WTC11 (cell line): ENCODE measurements at regions not wholly inside any gene's neighbourhood (a gene's known extent, or its start where the extent isn't known, plus 50 kb on each side); places are given as distances from the start of the nearest gene placed in this dataset.
A peak's percentile ranks its signal among the peaks of the same experiment; 100 is the strongest.

Experiments used
- ATAC-seq: fragments of 200-7000 bp; cut with Tn5 transposase; 2 replicates; pipeline ENCODE4 v1.10.0; 2021; ENCODE audit warnings: mild to moderate bottlenecking, moderate library complexity
- CTCF ChIA-PET: fragments of 300-600 bp; sonication (Branson Sonifier 250); formaldehyde crosslinking; loops from one replicate; lab custom pipeline; 2021; ENCODE audit warnings: antibody characterized with exemption; lab: Charles Lee
- POLR2A ChIA-PET: fragments of 350-600 bp; sonication (Branson Sonifier 250); formaldehyde crosslinking; loops from one replicate; lab custom pipeline; 2021; ENCODE audit warnings: antibody characterized with exemption; lab: Charles Lee
- DNase-seq: peaks from one replicate; pipeline ENCODE4 v3.0.0; 2021; ENCODE audit warnings: low spot score
- H3K27ac Mint-ChIP-seq: 2 replicates; pipeline ENCODE4 v1.8.0; 2021; ENCODE audit warnings: mixed read lengths
- H3K27me3 Mint-ChIP-seq: 2 replicates; pipeline ENCODE4 v1.8.0; 2021; ENCODE audit warnings: low read depth, mild to moderate bottlenecking, moderate library complexity, mixed read lengths
- H3K36me3 Mint-ChIP-seq: 2 replicates; pipeline ENCODE4 v1.8.0; 2021; ENCODE audit warnings: mixed read lengths
- H3K4me1 Mint-ChIP-seq: 2 replicates; pipeline ENCODE4 v1.8.0; 2022; ENCODE audit warnings: mixed read lengths
- H3K4me3 Mint-ChIP-seq: 2 replicates; pipeline ENCODE4 v1.8.0; 2021; ENCODE audit warnings: mild to moderate bottlenecking, moderate library complexity, mixed read lengths
- H3K9me3 Mint-ChIP-seq: 2 replicates; pipeline ENCODE4 v1.8.0; 2021; ENCODE audit warnings: mixed read lengths
- E2F1 ChIP-seq: sonication (generic); formaldehyde crosslinking; IDR thresholded peaks from 2 replicates; pipeline ENCODE4 v1.8.0; 2022; ENCODE audit warnings: mild to moderate bottlenecking, missing genetic modification reagents
- GRHL2 ChIP-seq: fragments of 250-450 bp; sonication (Bioruptor Pico); IDR thresholded peaks from 2 replicates; pipeline ENCODE4 v1.8.0; 2022; ENCODE audit warnings: mild to moderate bottlenecking, moderate library complexity; ENCODE audit not compliant: insufficient replicate concordance, severe bottlenecking
- JUN ChIP-seq: sonication (generic); formaldehyde crosslinking; IDR thresholded peaks from 2 replicates; pipeline ENCODE4 v1.8.0; 2023; ENCODE audit warnings: mild to moderate bottlenecking, missing genetic modification reagents
- KAT7 ChIP-seq: sonication (generic); formaldehyde crosslinking; IDR thresholded peaks from 2 replicates; pipeline ENCODE4 v1.8.1; 2023; ENCODE audit warnings: missing genetic modification reagents, mild to moderate bottlenecking, borderline replicate concordance
- MAX ChIP-seq: sonication (generic); formaldehyde crosslinking; IDR thresholded peaks from 2 replicates; pipeline ENCODE4 v1.8.0; 2022; ENCODE audit warnings: mild to moderate bottlenecking, missing genetic modification reagents
- NFATC4 ChIP-seq: fragments of 250-450 bp; sonication (Bioruptor Pico); IDR thresholded peaks from 2 replicates; pipeline ENCODE4 v1.9.0; 2021; ENCODE audit warnings: mild to moderate bottlenecking
- ZNF232 ChIP-seq: sonication (generic); formaldehyde crosslinking; IDR thresholded peaks from 2 replicates; pipeline ENCODE4 v1.8.0; 2022; ENCODE audit warnings: mild to moderate bottlenecking, missing genetic modification reagents
- ZNF423 ChIP-seq: fragments of 250-450 bp; sonication (Bioruptor Pico); IDR thresholded peaks from 2 replicates; pipeline ENCODE4 v2.1.2; 2022; ENCODE audit warnings: mild to moderate bottlenecking, moderate library complexity
- TF ChIP-seq, protein P1 (sequence below): sonication (generic); formaldehyde crosslinking; IDR thresholded peaks from 2 replicates; pipeline ENCODE4 v1.8.1; 2022; ENCODE audit warnings: mild to moderate bottlenecking, missing genetic modification reagents, moderate library complexity, borderline replicate concordance
- TF ChIP-seq, protein P2 (sequence below): fragments of 250-450 bp; sonication (Bioruptor Pico); IDR thresholded peaks from 2 replicates; pipeline ENCODE4 v1.9.0; 2021; ENCODE audit warnings: mild to moderate bottlenecking
- TF ChIP-seq, protein P3 (sequence below): sonication (generic); formaldehyde crosslinking; conservative IDR thresholded peaks from 2 replicates; pipeline ENCODE4 v1.8.1; 2023; ENCODE audit warnings: mild to moderate bottlenecking, low read depth, missing genetic modification reagents, moderate library complexity

GRCh38 chr11:109112821-109113280 lies 309.1 kb upstream of the C11orf87 start:
- DNase-seq: no peak
- H3K36me3 Mint-ChIP-seq: no peaks in the 10 kb centered on the region
- H3K4me1 Mint-ChIP-seq: peaks cover 19% of the 10 kb centered on the region
- ChIA-PET CTCF (interaction anchor here (0.9 kb wide), 1 partner anchor 584 kb away, joined by 3 read pairs; no protein-coding TSS in a partner anchor), POLR2A (no interaction called here)
- no peaks in the 10 kb centered on the region for H3K9me3 Mint-ChIP-seq
- H3K27me3 Mint-ChIP-seq: no peaks in the 10 kb centered on the region
- TF ChIP-seq, protein P1, sequence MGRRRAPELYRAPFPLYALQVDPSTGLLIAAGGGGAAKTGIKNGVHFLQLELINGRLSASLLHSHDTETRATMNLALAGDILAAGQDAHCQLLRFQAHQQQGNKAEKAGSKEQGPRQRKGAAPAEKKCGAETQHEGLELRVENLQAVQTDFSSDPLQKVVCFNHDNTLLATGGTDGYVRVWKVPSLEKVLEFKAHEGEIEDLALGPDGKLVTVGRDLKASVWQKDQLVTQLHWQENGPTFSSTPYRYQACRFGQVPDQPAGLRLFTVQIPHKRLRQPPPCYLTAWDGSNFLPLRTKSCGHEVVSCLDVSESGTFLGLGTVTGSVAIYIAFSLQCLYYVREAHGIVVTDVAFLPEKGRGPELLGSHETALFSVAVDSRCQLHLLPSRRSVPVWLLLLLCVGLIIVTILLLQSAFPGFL: no peak
- no peak overlapping the region for H3K4me3 Mint-ChIP-seq
- H3K27ac Mint-ChIP-seq: no peak overlapping the region
- ATAC-seq: peak; percentile 70

- no peak overlapping the region for H3K27ac Mint-ChIP-seq
- CTCF ChIA-PET: no interaction called here
- H3K4me3 Mint-ChIP-seq: no peak overlapping the region
- ATAC-seq (peak; percentile 43), DNase-seq (no peak)
- H3K36me3 Mint-ChIP-seq: no peaks in the 10 kb centered on the region
- POLR2A ChIA-PET: no interaction called here
- H3K4me1 Mint-ChIP-seq: peaks cover 30% of the 10 kb centered on the region
- no peak for TF ChIP-seq ZNF232 (CRISPR knock-in tag)
- no peak for TF ChIP-seq JUN (CRISPR knock-in tag)
- TF ChIP-seq, protein P2, sequence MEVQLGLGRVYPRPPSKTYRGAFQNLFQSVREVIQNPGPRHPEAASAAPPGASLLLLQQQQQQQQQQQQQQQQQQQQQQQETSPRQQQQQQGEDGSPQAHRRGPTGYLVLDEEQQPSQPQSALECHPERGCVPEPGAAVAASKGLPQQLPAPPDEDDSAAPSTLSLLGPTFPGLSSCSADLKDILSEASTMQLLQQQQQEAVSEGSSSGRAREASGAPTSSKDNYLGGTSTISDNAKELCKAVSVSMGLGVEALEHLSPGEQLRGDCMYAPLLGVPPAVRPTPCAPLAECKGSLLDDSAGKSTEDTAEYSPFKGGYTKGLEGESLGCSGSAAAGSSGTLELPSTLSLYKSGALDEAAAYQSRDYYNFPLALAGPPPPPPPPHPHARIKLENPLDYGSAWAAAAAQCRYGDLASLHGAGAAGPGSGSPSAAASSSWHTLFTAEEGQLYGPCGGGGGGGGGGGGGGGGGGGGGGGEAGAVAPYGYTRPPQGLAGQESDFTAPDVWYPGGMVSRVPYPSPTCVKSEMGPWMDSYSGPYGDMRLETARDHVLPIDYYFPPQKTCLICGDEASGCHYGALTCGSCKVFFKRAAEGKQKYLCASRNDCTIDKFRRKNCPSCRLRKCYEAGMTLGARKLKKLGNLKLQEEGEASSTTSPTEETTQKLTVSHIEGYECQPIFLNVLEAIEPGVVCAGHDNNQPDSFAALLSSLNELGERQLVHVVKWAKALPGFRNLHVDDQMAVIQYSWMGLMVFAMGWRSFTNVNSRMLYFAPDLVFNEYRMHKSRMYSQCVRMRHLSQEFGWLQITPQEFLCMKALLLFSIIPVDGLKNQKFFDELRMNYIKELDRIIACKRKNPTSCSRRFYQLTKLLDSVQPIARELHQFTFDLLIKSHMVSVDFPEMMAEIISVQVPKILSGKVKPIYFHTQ: no peak
- no peak for TF ChIP-seq GRHL2 (CRISPR knock-in tag)
- no peak for TF ChIP-seq NFATC4 (CRISPR knock-in tag)
- TF ChIP-seq KAT7 (CRISPR knock-in tag): no peak
- TF ChIP-seq MAX (CRISPR knock-in tag): no peak
- no peaks in the 10 kb centered on the region for H3K9me3 Mint-ChIP-seq
- no peaks in the 10 kb centered on the region for H3K27me3 Mint-ChIP-seq
These were observed 301.6 kb upstream of the C11orf87 start for GRCh38 chr11:109120341-109120740.

DNA sequence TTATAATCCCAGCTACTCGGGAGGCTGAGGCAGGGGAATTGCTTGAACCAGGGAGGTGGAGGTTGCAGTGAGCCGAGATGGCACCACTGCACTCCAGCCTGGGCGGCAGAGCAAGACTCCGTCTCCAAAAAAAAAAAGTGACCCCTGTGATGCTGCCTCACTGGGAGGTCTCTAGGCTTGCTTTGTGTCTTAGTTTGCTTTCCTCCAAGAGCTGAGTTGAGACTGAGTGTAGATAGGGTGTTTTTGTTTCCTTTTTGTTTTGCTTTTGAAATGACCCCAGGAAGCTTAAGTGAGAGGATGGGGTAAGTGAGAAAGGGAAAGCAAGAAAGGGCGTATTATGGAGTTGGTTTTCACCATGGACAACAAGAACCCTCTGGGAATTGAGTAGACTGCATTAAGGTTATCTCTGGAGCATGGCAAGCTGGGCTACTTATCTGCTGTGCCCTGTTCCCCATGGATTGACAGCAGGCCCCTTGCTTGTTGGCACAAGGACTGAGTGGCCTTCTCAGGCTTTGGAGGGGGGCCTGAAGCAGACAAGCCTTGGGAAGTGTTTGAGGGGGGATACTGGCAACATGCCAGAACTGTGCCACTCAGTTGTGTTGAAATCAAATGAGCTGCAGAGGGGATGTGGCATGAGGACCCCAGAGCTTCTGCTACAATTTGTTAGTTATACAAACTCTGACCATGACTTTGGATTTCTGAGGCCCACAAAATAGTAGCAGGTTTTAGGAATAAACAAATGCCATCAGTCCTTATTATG lies 300.6 kb upstream of the C11orf87 start:
- no peaks in the 10 kb centered on the region for H3K27me3 Mint-ChIP-seq
- no peak overlapping the region for H3K27ac Mint-ChIP-seq
- ATAC-seq (no peak), DNase-seq (no peak)
- H3K9me3 Mint-ChIP-seq: no peaks in the 10 kb centered on the region
- H3K4me3 Mint-ChIP-seq: no peak overlapping the region
- peaks cover 30% of the 10 kb centered on the region for H3K4me1 Mint-ChIP-seq
- H3K36me3 Mint-ChIP-seq: no peaks in the 10 kb centered on the region
- TF ChIP-seq ZNF423 (CRISPR knock-in tag): peak; percentile 89
- TF ChIP-seq, protein P3, sequence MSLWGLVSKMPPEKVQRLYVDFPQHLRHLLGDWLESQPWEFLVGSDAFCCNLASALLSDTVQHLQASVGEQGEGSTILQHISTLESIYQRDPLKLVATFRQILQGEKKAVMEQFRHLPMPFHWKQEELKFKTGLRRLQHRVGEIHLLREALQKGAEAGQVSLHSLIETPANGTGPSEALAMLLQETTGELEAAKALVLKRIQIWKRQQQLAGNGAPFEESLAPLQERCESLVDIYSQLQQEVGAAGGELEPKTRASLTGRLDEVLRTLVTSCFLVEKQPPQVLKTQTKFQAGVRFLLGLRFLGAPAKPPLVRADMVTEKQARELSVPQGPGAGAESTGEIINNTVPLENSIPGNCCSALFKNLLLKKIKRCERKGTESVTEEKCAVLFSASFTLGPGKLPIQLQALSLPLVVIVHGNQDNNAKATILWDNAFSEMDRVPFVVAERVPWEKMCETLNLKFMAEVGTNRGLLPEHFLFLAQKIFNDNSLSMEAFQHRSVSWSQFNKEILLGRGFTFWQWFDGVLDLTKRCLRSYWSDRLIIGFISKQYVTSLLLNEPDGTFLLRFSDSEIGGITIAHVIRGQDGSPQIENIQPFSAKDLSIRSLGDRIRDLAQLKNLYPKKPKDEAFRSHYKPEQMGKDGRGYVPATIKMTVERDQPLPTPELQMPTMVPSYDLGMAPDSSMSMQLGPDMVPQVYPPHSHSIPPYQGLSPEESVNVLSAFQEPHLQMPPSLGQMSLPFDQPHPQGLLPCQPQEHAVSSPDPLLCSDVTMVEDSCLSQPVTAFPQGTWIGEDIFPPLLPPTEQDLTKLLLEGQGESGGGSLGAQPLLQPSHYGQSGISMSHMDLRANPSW (CRISPR knock-in tag): no peak
- TF ChIP-seq E2F1 (CRISPR knock-in tag): no peak
- POLR2A ChIA-PET: no interaction called here
- CTCF ChIA-PET: no interaction called here
